ENCODE measurements at regions not wholly inside any gene's neighbourhood (a gene's known extent, or its start where the extent isn't known, plus 50 kb on each side); places are given as distances from the start of the nearest gene placed in this dataset.
"Not testable (repeated sequence)": the region's sequence is repeated elsewhere in the genome, so short reads cannot be mapped to it uniquely, and the experiment has no call there.

DNA sequence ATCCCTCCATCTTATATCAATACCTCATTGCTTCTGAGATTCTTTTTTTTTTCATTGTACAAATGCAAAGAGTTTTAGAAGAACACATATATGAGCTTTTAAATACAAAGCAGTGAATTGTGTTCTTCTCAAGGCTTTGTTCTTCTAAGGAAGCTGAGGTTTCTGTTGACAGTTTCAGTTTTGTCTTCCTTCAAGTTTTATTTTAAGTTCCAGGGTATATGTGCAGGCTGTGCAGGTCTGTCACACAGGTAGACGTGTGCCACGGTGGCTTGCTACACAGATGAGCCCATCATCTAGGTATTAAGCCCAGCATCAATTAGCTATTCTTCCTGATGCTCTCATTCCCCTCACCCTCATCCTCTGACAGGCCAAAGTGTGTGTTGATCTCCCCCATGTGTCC is 201.2 kb upstream of the DIPK2B start:
- no peak for DNase-seq (ENCODE audit: low read depth in 2 of 2)

DNA sequence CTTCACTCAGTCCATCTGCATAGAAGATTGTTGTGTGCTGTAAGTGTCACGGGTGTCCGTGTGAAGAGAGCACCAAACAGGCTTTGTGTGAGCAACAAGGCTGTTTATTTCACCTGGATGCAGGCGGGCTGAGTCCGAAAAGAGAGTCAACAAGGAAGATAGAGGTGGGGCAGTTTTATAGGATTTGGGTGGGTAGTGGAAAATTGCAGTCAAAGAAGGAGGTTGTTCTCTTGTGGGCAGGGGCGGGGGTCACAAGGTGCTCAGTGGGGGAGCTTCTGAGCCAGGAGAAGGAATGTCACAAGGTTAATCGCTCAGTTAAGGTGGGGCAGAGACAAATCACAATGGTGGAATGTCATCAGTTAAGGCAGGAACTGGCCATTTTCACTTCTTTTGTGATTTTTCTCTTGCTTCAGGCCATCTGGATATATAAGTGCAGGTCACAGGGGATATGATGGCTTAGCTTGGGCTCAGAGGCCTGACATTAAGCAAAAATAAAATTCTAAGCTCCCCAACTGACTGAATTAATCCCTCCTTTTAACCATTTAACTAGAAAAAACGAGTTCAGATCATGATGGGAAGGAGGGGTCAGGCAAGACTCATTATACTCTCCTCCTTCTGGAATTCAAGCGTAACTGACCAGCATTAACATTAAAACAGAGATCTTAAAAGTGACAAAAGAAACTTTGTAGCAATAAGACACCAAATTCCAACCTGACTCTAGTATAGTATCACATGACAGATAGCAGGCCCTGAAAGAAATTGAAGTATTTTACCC is 200.5 kb upstream of the DIPK2B start:
- DNase-seq (ENCODE audit: low read depth in 2 of 2) = not testable (repeated sequence)

DNA sequence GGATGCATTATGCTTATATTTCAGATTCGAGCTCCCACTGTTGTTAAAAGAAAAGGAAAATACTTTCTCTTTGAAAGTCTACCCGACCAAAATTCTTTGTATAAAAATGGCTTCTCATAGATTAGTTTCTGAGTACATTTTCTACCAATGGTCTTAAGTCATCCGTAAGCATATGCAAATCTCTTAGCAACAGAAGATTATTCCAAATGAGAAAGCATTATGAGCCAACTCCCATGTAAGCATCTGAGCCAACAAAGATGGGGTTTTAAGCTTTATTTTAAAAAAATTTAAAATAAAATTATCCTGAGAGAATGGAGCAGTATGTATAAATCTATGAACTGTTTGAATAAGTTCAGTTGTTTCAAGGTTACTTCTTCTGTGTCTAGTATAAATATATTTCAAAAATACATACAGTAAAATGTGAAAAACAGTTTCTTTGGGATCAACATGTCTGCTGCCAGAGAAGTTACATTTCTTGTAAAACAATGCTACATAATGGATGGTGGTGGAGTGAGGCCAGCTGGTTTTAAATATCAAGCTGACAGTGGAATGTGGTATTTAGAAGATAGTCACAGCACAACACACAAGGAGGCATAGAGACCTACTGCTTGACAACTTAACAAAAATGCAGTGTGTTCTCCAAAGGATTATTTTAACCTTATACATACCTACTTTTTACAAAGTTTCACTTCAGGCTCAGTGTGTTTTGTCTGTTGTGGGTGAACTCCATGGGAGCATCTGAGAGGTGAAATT is 199.5 kb upstream of the DIPK2B start:
- DNase-seq (ENCODE audit: low read depth in 2 of 2) = no peak

DNA sequence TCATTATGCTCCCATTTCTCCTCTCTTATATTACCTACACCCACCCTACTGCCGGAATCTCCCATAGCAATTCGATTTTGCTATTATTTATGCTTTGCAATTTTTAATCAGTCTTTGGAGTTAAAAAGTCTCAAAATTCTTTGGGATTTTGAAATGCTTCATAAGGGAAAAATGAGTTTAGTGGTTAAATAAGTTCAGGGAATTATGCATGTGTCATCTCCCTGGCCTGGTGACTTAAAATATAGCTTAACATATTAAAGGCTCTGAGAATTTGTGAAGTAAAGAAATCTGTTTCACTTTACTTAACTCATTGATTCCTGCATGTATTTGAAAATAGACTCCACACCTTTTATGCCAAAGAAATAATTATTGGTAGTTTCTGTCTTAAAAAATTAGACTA is 185.1 kb upstream of the DIPK2B start:
- no peak for DNase-seq (ENCODE audit: low read depth in 2 of 2)

DNA sequence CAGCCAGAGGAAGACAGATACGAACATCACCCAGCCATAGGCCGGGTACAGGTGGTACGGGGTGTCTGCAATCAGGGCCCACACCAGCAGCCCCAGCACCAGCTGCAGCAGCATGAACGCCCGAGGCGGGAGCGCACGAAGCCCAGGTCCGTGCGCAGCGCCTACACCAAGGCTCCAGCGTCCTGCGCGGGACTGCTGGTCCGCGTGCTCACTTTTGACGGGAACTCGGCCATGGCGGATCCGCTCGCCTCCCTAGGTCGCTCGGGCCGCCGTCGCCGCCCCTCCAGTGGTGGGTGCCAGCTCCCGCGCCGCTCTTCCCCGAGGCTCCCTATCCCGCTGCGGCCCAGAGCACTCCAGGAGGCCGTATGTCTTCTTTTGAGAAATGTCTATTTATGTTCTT is 181.2 kb upstream of the DIPK2B start:
- no peak for DNase-seq (ENCODE audit: low read depth in 2 of 2)

DNA sequence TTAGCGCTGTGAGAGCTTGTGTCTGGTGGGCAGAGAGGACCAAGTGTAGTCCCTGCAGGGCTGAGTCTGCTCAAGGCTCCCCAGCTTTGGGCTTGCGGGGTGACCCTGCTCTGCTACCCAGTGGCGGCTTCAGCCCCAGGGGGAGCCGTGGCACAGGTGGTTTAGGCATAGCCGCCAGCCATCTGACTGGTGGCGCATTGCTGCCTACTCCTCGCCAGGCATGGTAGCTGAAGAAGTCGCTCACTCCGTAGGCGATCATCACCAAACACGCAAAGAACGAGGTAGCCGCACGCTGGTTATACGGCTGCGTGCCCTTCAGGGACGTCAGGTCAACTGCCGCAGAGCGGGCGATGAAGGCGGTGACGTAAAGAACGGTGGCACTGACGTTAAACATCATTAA is 180.7 kb upstream of the DIPK2B start:
- no peak for DNase-seq (ENCODE audit: low read depth in 2 of 2)

DNA sequence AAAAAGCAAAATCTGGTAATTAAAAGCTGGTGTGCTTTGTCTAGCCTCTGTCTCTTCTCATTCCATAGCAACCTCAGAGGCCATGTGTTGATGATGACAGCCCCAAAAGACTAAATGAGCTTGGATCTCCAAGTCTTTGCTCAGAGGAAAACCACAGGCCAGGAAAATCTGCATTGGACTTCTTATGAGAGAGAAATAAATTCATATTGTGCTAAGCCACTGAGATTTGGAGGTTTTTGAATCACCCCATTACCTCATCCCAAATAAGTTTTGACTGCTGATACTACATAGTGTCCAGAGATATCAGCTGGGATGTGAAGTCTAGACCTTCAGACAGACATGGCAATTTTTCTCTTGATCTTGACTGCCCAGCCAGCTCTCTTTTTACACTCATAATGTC is 178.6 kb upstream of the DIPK2B start:
- no peak for DNase-seq (ENCODE audit: low read depth in 2 of 2)

DNA sequence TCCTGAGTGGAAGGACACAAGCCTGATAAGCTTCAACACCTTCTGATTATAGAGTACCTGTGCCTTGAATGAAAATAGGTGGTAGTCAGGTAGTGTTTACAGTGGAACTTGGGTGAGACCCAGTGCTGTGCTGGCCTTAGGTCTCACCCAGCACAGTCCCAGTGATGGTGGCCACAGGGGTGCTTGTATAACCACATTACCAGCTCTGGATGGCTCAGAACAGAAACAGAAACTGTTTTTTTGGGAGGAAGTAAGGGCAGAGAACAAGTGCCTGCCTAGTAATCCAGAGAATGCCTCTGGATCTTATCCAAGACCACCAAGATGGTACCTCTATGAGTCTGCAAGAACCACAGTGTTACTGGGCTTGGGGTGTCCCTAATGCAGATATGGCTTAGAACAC is 171.5 kb upstream of the DIPK2B start:
- no peak for DNase-seq (ENCODE audit: low read depth in 2 of 2)

DNA sequence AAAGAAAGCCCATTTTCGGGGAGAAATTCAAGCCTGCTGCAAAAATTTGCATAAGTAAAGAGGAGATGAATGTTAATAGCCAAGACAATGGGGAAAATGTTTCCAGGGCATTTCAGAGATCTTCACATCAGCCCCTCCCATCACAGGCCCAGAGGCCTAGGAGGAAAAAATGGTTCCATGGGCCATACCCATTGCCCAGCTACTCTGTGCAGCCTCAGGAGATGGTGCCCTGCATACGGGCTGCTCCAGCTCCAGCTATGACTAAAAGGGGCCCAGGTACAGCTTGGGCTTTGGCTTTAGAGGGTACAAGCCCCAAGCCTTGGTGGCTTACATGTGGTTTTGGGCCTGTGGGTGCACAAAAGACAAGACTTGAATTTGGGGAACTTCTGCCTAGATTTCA is 168.0 kb upstream of the DIPK2B start:
- no peak for DNase-seq (ENCODE audit: low read depth in 2 of 2)

DNA sequence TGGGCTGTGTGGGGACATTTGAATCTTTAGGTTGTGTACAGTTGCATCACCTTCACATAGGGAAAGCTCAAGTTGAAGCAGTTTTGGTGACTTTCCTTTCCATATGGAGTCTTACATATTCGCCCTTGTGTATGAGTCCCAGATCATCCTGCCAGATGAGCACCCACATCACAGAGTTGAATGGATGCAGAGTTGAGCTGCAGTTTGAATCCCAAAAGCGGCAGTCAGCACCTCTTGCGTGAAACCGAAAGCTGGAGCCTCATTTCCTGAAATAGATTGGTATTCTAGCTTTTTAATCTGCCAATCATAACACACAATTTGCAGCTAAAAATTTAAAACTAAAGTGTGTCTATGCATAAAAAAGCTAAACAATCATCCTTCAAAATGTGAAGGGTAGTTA is 162.9 kb upstream of the DIPK2B start:
- no peak for DNase-seq (ENCODE audit: low read depth in 2 of 2)

DNA sequence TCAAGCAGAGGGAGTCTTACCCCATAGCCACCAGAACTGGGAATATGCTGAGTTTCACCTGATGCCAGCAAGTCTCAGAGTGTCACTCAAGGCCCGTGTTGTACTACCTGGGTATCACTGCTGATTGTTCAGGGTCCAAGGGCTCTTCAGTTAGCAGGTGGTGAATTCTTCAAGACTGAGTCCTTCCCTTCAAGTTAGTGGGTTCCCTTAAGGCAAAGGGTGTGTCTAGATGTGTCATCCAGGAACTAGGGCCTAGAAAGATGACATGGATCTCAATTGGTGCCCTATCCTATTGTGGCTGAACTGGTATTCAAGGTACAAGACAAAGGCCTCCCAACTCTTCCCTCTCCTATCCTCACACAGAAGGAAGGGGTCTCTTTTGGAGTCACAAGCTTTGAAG is 159.9 kb upstream of the DIPK2B start:
- DNase-seq (ENCODE audit: low read depth in 2 of 2) = no peak

DNA sequence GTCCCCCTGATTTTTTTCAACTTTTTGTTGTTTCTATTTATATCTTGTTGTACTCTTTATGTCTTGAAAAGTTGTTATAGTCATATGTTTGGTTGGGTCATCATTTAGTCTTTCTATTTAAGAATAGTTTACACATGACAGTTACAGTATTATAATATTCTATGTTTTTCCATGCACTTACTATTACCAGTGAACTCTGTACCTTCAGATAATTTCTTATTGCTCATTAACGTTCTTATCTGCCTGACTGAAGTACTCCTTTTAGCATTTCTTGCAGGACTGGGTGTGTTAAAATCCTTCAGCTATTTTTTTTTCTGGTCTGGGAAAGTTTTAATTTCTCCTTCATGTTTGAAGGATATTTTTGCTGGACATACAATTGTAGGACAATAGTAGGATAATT is 157.7 kb upstream of the DIPK2B start:
- no peak for DNase-seq (ENCODE audit: low read depth in 2 of 2)

DNA sequence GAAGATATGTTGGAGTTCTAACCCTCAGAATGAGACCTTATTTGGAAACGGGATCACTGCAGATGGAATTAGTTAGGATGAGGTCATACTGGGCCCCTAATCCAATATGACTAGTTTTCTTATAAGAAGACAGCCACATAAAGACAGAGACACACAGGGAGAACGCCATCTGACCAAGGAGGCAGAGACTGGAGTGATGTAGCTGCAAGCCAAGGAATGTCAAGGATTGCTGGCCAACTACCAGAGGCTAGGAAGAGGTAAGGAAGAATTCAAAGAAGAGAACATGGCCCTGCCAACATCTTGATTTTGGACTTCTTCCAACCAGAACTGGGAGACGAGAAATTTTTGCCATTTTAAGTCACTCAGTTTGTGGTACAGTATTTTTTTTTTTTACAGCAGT is 152.8 kb upstream of the DIPK2B start:
- DNase-seq (ENCODE audit: low read depth in 2 of 2) = no peak

DNA sequence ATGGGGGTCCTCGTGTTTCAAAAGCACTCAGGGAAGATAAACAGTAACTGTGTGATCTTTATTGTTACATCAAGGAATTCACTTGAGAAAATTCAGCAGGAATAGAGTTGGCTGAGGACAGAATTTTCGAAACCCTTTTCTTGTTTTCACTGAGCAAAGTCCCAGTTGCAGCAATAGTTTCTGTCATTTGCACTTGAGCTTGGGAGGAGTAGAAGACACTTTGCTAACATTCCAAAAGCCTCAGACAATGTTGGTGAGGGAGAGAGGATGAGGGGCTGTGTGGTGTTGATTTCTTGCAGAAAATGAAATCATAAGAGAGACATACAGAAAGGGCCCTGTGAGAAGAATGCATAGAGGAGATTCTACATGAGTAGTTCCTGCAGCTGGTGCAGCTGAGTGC is 151.9 kb upstream of the DIPK2B start:
- no peak for DNase-seq (ENCODE audit: low read depth in 2 of 2)

DNA sequence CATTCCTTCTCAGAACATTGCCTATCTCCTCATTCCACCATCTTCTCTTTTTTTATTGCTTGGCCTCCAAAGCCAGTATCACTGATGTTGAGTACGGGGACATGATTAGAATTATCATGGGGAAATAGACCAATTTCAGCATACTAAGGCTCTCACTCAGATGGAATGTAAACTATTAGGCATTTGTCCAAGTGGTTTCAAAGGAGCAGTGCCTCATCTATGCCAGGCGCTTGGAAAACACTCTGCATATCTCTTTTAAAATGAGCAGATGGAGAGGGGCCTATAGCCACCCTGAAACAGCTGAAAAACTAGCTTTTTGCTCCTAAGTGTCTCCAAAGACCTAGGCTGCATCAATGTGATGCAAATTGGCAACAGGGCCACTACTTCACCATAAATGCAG is 150.8 kb upstream of the DIPK2B start:
- DNase-seq (ENCODE audit: low read depth in 2 of 2) = no peak

DNA sequence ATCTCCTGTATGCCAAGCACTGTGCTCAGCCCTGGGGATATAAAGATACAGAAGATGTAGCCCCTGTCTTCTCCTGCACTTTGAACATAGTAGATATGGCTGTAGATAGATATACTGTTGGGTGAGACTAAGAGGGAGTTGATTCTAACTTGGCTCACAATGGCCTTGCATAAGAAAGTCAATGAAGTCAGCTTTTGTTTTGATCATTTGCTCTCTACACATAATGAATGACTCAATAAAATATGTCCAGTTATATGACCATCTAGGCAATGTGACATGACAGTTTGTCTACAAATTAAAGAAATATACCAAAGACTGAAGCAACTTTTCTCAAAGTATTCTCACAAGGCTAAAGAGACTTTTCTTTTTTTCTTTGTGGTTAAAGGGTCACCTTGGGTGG is 147.6 kb upstream of the DIPK2B start:
- DNase-seq (ENCODE audit: low read depth in 2 of 2) = no peak

DNA sequence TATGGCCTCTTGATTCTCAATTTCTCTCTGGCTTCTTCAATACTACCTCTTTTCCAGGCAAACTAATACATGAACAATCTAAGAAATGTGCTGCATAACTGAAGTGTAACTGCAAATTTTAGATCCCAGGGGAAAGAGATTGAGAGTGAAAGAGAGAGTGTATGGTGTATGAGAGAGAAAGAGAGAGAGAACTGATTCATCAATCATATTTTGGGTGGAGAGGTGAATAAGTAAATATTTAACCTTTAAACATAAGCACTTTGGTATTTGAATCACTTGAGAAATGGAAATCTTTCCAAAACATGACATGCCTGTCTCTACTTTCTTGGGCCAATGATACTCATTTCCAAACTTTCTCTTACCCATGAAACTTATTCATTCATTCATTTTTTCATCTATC is 147.2 kb upstream of the DIPK2B start:
- DNase-seq (ENCODE audit: low read depth in 2 of 2) = no peak

DNA sequence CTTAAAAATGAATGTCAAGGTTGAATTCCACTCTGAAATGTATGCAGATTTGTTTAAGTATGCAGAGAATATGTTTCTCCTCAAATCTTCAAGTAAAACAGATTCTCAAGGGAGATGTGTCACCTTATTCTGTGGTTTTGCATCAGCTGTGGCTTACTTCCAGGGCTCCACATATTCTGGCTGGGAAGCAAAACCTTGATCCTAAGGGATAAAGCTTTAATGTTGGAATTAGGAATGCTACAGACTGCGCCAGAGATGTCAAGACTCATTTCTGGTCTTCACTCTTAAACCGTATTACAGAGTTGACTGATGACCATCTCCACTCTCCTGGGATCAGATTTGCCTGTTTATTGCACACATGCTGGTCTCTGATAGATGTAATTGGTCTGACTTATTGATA is 143.9 kb upstream of the DIPK2B start:
- no peak for DNase-seq (ENCODE audit: low read depth in 2 of 2)

DNA sequence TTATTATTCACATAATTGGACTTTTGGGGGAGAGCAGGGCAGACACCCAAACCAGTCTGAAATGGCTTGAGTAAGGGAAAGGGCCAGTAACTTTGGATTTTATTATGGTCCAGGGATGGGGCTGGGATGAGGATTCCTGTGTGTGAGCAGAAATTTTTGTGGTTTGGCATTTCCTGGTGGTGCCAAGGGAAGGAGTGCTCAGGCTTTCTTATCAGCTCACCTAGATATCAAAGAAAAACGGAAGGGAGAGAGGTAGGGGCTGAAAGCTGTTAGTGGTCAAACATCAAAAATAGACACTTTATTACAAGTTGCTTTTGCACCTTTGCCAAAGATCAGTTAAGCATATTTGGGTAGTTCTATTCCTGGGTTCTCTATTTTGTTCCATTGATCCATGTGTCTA is 128.5 kb upstream of the DIPK2B start:
- no peak for DNase-seq (ENCODE audit: low read depth in 2 of 2)

DNA sequence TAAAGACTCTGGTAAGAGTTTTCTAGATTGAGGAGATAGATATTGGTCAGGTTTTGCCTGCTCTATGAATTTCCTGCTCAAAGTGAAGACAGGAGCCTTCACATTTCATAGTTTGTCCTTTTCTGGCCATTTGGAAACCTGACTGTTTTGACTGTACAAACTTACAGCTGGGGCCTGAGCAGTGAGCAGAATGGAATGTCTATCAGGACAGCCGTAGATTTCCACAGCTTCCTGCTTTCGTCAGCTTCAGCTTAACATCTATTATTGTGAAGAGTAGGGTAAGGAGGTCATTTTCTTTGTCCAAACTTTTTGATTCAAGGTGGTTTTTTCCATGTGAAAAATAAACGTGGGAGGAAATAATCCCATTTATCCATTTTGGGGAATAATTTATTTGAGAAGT is 124.3 kb upstream of the DIPK2B start:
- no peak for DNase-seq (ENCODE audit: low read depth in 2 of 2)

DNA sequence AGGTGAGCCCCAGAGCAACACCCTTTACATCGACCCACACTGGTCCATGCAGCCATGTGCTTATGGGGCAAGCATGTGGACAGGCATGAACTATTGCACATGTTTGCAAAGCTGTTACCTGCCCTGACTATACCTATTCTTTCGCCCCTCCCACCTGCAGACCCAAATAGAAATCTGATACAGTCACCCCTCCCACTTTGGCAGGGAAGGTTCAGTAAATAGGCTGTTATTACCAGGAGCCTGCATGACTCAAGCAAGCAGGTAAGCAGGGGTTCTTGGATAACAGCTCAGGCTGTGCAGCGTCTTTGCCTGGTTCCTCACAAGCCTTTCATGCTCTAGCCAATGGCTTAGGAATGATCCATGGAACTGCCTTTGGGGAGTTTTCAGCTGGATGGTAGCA is 122.7 kb upstream of the DIPK2B start:
- no peak for DNase-seq (ENCODE audit: low read depth in 2 of 2)

DNA sequence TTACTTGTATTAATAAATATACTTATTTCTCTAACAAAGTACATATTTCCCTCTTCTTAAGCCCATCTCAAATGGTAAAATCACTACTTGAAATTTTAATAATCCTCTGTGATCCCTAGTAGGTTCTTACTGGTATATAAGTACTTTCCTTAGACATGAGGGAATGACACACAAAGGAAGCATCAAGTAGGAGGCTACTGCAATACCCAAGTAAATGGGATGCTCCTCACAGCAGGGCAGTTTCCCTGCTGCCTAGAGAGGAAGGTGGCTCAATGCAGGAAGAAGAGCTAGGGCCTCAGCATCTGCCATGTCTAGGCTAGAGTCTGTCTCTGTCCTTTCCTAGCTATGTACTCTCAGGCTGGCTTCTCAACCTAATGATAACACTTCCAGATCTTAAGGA is 122.1 kb upstream of the DIPK2B start:
- no peak for DNase-seq (ENCODE audit: low read depth in 2 of 2)

DNA sequence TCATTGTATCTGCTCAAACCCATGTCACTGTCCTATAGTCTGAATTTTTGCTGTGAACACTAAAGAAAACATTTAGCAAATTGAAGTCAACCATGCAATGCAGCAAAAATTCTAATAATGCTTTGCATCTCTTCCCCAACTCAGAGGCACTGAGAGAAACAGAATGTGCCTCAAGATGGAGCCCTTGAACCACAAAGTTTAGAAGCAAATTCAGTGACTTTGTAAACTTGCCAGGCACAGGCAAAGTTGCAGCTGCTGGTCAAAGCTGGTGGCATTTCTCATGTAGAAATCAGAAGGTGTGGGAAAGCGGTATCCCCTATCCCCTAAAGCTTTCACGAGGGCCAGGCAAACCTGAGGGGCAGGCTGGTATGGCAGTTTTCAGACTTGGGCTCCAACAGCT is 121.7 kb upstream of the DIPK2B start:
- DNase-seq (ENCODE audit: low read depth in 2 of 2) = no peak

DNA sequence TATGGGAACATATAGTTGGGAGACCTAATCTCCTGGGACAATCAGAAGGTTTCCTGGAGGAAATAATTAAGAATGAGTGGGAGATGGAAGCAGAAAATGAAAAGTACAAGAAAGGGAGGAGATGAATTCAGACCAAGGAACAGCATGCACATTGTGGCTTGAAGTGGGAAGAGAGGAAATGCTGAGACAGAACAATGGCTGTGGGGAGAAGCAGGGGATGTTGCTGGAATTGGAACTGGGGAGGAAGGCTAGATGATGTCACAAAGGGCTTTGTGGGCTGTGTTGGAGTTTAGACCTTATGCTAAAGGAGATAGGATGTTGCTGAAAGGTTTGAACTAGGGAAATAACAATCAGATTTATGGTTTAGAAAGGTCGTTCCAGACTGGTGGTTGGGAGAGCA is 119.5 kb upstream of the DIPK2B start:
- no peak for DNase-seq (ENCODE audit: low read depth in 2 of 2)
